WERI-Rb-1 (cell line): ENCODE measurements at regions not wholly inside any gene's neighbourhood (a gene's known extent, or its start where the extent isn't known, plus 50 kb on each side); places are given as distances from the start of the nearest gene placed in this dataset.
"Not testable (repeated sequence)": the region's sequence is repeated elsewhere in the genome, so short reads cannot be mapped to it uniquely, and the experiment has no call there.

Experiments
- DNase-seq: peaks from one replicate; pipeline ENCODE4 v3.0.0-alpha.2; 2020
- H3K27ac ChIP-seq: fragments of 250-450 bp; sonication (Bioruptor Pico); 2 replicates; pipeline ENCODE4 v1.5.1; 2020; ENCODE audit warnings: mild to moderate bottlenecking, moderate library complexity
- H3K27me3 ChIP-seq: fragments of 250-450 bp; sonication (Bioruptor Pico); 2 replicates; pipeline ENCODE4 v1.5.1; 2021; ENCODE audit warnings: mild to moderate bottlenecking, low read depth, moderate library complexity; ENCODE audit not compliant: insufficient read depth, severe bottlenecking
- H3K36me3 ChIP-seq: fragments of 250-450 bp; sonication (Bioruptor Pico); 2 replicates; pipeline ENCODE4 v1.5.1; 2020; ENCODE audit warnings: mild to moderate bottlenecking, moderate library complexity
- H3K4me3 ChIP-seq: 2 replicates; pipeline ENCODE4 v1.5.1; 2011; ENCODE audit warnings: low read depth, mild to moderate bottlenecking, control low read depth, low read length
- H3K9me3 ChIP-seq: fragments of 250-450 bp; sonication (Bioruptor Pico); 2 replicates; pipeline ENCODE4 v1.5.1; 2021; ENCODE audit warnings: mild to moderate bottlenecking, moderate library complexity; ENCODE audit not compliant: severe bottlenecking
- TF ChIP-seq, protein P1 (sequence below): IDR thresholded peaks from 2 replicates; pipeline ENCODE4 v1.5.1; 2011; ENCODE audit warnings: low read depth, mild to moderate bottlenecking, control low read depth, inconsistent platforms, low read length

DNA sequence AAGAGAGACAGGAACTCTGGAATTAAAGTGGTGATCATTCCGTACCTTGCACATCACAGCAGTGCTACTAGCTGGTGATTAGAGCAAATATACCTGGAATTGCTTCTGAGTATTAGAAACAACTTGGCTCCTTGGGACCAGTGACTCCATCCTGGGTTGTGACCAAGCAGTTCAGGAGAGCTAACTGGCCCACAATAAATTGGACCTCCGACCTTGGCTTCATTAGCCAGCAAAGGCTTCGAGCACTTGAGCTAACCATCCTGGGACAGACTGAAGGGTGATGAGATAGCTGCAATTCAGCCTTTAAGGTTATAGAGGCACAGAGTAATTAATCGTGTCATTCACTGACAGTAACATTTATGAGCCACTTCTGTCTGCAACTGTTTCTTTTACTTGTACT lies 287.8 kb downstream of the INHBA start:
- H3K27ac ChIP-seq: no peak overlapping the region
- H3K4me3 ChIP-seq: no peak overlapping the region
- TF ChIP-seq, protein P1, sequence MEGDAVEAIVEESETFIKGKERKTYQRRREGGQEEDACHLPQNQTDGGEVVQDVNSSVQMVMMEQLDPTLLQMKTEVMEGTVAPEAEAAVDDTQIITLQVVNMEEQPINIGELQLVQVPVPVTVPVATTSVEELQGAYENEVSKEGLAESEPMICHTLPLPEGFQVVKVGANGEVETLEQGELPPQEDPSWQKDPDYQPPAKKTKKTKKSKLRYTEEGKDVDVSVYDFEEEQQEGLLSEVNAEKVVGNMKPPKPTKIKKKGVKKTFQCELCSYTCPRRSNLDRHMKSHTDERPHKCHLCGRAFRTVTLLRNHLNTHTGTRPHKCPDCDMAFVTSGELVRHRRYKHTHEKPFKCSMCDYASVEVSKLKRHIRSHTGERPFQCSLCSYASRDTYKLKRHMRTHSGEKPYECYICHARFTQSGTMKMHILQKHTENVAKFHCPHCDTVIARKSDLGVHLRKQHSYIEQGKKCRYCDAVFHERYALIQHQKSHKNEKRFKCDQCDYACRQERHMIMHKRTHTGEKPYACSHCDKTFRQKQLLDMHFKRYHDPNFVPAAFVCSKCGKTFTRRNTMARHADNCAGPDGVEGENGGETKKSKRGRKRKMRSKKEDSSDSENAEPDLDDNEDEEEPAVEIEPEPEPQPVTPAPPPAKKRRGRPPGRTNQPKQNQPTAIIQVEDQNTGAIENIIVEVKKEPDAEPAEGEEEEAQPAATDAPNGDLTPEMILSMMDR: no peak
- H3K27me3 ChIP-seq: peaks cover 35% of the 10 kb centered on the region
- DNase-seq: no peak
- H3K36me3 ChIP-seq: no peaks in the 10 kb centered on the region
- peaks cover 5% of the 10 kb centered on the region for H3K9me3 ChIP-seq

- Histone ChIP-seq H3K4me3 (no peak overlapping the region), H3K27ac (no peak overlapping the region), H3K36me3 (no peaks in the 10 kb centered on the region), H3K27me3 (peaks cover 35% of the 10 kb centered on the region), H3K9me3 (no peaks in the 10 kb centered on the region)
- DNase-seq: no peak
- TF ChIP-seq, protein P1: no peak
These were observed 298.4 kb downstream of the INHBA start for GRCh38 chr7:41404375-41405074.

DNA sequence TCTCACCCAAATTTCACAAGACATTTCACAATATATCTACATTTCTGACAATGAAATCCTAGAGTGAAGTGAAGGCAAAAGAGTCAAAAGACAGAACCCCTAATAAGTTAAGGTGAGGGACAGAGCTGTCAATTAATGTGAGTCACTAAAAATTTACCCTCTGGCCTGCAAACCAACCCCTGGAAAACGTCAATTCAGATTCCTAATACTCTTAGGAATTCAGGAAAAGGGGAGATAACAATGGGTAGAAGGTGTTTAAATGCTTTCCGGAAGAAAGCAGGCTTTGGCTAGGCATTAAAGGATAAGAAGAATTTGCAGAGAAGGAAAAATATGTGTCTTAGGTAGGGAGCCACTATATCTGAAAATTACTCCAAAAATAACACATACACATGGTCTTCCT lies 299.6 kb downstream of the INHBA start:
- H3K36me3 ChIP-seq: no peaks in the 10 kb centered on the region
- no peak overlapping the region for H3K4me3 ChIP-seq
- no peak for DNase-seq
- H3K27ac ChIP-seq: no peak overlapping the region
- peaks cover 32% of the 10 kb centered on the region for H3K27me3 ChIP-seq
- no peaks in the 10 kb centered on the region for H3K9me3 ChIP-seq
- TF ChIP-seq, protein P1: no peak

GRCh38 chr7:41401833-41402232 lies 301.1 kb downstream of the INHBA start:
- H3K9me3 ChIP-seq: no peaks in the 10 kb centered on the region
- TF ChIP-seq, protein P1: no peak
- H3K27ac ChIP-seq: no peak overlapping the region
- H3K4me3 ChIP-seq: no peak overlapping the region
- no peak for DNase-seq
- H3K27me3 ChIP-seq: peaks cover 37% of the 10 kb centered on the region
- no peaks in the 10 kb centered on the region for H3K36me3 ChIP-seq

DNA sequence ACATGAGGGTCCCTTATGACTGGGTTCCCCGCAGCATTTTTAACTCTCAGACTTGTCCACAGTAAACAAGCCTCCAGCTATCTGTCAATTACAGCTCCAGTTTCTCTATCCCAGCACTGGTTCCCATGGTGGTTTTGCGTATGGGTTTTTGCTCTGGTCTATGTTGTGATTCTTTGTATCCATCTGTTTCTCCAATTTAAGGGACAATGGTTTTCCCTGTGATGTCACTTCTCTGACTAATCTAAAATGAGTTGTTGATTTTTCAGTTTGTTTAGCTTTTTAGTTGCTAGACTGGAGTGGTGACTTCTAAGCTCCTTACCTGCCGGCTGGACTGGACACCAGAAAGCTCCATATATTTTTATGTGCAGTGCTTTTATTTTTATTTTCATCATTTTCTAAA lies 303.7 kb downstream of the INHBA start:
- H3K4me3 ChIP-seq: no peak overlapping the region
- no peak for DNase-seq
- TF ChIP-seq, protein P1: no peak
- no peaks in the 10 kb centered on the region for H3K36me3 ChIP-seq
- no peaks in the 10 kb centered on the region for H3K9me3 ChIP-seq
- peaks cover 28% of the 10 kb centered on the region for H3K27me3 ChIP-seq
- H3K27ac ChIP-seq: no peak overlapping the region

- Histone ChIP-seq H3K9me3 (no peaks in the 10 kb centered on the region), H3K27ac (no peak overlapping the region), H3K36me3 (no peaks in the 10 kb centered on the region), H3K4me3 (no peak overlapping the region), H3K27me3 (peaks cover 37% of the 10 kb centered on the region)
- TF ChIP-seq, protein P1: no peak
- no peak for DNase-seq
These were observed 311.1 kb downstream of the INHBA start for GRCh38 chr7:41391818-41392217.

GRCh38 chr7:41388933-41389332 lies 314.0 kb downstream of the INHBA start:
- H3K27ac ChIP-seq, H3K4me3 ChIP-seq, DNase-seq, H3K36me3 ChIP-seq, H3K9me3 ChIP-seq: not testable (repeated sequence)
- H3K27me3 ChIP-seq: peaks cover 36% of the 10 kb centered on the region
